ENCODE measurements at regions not wholly inside any gene's neighbourhood (a gene's known extent, or its start where the extent isn't known, plus 50 kb on each side); places are given as distances from the start of the nearest gene placed in this dataset.

DNA sequence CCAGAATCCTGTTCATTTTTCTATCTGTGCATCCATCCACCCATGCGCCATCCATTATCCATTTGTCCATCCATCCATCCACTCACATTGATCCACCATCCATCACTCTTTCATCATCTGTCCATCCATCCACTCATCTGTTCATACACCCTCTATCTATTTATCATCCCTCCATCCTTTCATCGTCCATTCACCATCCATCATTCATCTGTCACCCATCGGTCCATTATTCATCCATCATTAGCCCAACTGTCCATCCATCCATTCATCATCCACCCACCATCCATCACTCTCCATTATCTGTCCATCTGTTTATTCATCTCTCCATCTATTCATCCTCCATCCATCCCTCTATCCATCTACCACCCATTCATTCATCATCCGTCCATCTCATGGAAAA lies 125.7 kb upstream of the TMPRSS2 start:
- DNase-seq (ENCODE audit: low spot score), result no peak

DNA sequence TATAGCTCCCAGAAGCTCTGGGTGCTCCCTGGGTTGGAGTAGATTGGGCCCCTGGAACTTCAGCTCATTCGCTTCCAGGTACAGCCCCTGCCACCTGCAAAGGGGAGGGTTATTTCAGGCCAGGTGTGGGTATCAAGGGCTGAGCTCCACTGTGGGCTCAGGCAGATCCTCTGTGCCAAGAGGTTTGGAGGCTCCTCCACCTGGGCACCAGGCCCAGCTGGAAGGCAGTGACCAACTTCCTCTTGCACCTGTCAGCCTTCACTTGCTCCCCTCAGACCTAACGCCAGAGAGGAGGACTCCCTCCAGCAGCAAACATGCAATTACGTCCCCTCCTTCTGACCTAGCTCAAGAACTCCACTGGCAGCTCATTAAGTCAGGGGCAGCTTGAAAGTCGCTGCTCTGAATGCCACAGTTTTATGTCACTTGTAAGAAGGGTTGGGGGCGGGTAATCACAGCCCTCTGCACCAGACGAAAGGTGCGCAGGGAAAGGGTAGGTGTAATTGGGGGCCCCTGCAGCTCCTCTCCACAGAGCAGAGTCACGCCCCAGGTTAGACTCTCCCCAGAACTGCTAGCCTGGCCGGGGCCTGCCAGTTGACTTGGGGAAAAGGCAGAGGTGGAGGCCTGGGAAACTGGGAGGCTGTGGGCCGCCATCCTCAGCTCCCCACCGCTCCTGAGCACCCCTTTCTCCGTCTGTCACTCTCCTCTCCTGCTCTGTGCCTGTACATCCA lies 125.0 kb upstream of the TMPRSS2 start:
- peak; percentile 76 for DNase-seq (ENCODE audit: low spot score)

DNA sequence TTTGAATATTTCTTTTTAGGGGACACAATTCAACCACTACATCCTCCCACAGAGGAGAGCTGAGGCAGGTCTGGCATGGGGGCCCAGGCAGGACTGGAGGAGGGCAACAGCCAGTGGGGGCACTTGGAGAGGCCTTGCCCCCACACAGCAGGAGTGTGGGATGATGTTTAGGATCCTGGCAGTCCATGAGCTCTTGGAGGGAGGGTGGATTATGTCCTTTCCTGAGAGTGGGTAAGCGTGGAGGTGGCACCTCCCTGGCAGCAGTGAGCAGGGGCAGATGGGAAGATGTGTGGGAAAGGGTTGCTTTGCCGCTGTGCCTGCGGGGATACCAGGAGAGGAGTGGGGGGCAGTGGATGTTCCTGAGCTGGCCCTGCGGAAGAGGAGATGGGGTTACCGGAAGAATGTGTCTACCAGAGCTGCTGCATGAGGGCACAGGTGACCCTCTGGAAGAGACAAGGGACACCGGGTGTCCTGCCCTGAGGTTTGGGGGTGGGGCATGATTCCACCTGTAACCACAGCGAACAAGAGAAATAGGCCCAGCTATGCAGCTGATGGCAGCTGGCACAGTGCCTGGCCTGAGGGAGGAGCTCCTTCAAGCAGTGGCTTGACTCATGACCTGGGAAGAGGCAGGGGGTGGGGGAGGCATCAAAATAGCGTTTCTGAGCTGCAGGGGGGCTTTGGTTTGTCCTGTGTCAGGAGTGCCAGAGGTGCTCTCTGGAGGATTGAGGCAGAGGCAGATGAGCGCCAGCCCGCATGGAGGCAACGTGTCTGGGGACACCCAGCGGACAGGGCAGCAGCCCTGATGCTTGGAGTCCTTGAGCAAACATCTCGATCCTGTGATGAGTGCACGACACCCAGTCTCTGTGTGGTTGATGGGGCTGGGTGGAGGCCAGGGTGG lies 123.9 kb upstream of the TMPRSS2 start:
- peak; percentile 72 for DNase-seq (ENCODE audit: low spot score)

DNA sequence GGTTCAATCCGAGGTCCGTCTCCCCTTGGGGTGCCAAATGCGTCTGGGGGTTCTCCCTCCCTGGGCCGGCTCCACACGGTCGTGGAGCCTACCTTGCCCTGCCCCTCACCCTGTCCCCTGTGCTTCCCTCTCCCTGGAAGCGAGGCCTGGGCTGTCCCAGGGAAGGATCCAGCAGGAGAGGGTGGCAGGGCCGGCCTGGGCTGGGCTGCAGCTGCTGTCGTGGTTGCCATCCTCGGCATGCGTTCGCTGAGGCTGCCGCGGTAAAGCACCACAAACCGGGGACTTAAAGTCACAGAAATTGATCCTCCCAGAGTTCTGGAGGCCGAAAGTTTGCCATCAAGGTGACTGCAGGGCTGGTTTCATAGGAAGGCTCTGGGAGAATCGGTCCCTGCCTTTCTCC lies 123.0 kb upstream of the TMPRSS2 start:
- peak; percentile 57 for DNase-seq (ENCODE audit: low spot score)

DNA sequence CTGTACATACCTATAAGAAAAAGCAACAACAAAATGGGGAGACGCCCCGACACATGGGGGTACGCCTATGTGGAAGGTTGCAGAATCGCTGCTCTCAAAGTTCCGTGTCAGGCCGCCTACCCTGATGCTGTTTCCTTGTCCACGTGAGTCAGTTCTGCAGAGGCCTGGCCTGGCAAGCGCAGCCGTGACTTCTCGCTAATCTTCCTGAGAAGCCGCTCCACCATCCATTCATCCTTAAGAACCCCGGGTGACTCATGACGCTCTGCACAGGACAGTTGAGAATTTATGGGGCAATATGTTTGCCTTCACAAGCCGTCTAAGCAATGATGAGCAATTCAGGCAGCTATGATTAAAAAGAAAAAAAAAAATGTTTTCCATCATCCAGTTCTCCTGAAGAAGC lies 122.3 kb upstream of the TMPRSS2 start:
- DNase-seq (ENCODE audit: low spot score), result no peak

DNA sequence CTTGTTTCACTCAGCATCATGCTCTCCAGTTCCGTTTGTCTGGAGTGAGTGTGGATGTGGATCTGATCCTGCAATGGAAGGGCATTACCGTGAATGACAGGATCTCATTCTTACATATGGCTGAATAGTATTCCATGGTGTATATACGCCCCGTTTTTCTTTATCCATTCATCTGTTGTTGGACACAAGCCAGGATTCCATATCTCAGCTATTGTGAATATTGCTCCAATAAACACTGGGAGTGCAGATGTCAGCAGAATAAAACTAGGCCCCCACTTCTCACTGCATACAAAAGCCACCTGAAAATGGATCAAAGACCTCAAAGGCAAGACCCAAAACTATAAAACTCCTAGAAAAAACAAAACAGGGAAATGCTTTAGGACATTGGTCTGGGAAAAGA lies 120.3 kb upstream of the TMPRSS2 start:
- no peak for DNase-seq (ENCODE audit: low spot score)

DNA sequence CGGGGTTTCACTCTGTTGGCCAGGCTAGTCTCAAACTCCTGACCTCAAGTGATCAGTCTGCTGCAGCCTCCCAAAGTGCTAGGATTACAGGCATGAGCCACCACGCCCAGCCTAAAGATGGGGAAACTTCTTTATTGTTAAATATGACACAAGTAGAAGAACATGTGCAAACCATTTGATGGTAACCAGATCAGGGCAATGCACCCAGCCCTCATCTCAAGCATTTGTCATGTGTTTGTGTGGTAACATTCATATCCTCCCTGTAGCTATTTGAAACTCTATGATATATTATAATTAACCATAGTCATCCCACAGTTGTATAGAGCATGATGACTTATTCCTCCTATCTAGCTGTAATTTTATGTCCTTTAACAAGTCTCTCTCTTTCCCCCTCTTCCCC lies 119.5 kb upstream of the TMPRSS2 start:
- no peak for DNase-seq (ENCODE audit: low spot score)

DNA sequence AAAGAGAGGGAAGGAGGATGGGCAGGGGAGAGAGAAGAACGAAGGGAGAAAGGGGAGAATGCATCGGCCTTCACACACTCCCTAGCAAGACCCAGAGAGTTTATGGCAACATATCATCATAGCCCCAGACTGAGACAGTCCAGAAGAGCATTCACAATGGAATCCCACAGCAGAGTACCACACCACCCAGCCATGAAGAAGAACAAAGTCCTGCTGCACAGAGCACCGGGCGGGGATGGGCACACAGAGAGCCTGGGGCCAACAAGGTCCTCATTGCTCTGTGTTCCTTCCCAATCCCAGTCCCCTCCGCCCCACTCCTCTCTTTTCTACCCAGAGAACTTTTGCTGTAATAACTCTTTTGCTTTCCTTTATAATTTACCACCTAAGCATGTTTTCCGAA lies 118.1 kb upstream of the TMPRSS2 start:
- no peak for DNase-seq (ENCODE audit: low spot score)

DNA sequence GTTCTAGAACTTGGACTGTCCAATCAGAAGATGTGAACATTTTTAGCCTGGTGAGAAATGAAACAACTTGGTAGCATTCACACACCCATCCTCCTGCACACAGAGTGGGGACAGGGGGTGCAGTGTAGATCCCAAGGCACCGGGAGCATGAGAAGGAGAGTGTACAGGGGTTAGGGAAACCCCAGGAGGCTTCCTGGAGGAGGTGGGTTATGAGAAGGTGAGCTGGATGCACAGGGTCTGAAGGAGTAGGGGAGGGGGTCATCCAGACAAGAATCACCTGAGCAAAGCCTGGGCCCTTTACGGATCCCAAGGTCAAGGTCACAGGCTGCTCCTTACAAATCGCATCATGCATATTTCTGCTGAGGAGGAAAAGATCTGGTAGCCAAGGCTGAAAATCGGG lies 117.5 kb upstream of the TMPRSS2 start:
- no peak for DNase-seq (ENCODE audit: low spot score)

DNA sequence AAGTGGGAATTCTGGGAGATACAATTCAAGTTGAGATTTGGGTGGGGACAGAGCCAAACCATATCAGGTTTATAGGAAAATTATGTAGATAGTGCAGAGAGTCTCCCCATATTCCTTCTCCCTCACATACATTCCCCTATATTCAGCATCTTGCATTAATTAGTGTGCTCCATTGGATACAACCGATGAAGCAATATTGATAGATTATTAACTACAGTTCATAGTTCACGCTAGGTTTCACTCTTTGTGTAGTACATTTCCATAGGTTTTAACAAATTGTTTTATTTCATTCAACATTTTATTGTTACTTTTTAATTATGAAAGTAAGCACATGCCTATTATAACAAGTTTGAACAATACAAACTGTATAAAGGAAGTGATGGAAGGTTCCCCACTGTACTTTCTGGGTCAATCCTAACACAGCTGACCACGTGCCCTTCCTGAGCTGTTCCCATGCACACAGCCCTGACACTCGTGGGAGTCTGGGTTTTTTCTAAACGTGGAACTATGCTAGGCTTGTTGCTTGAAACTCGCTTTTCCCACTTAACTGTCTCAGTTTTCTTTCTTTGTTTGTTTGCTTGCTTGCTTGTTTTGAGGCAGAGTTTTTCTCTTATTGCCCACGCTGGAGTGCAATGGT lies 116.8 kb upstream of the TMPRSS2 start:
- DNase-seq (ENCODE audit: low spot score), result no peak

DNA sequence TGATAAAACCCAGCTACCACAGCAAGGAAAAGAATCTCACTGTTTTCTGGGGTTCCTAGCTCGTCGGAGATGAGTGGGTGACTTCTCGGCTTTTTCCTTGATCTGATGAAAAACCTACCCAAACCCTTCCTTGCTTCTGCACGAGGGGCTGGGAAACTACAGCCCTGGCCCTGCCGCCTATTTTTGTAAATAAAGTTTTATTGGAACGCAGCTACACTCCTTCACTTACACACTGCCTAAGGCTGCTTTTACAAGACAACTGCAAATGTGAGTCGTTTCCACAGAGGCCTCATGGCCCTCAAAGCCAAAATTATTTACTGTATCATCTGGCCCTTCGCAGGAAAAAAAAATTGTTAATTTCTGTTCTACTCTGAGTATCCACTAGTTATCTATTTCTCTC lies 116.0 kb upstream of the TMPRSS2 start:
- no peak for DNase-seq (ENCODE audit: low spot score)

DNA sequence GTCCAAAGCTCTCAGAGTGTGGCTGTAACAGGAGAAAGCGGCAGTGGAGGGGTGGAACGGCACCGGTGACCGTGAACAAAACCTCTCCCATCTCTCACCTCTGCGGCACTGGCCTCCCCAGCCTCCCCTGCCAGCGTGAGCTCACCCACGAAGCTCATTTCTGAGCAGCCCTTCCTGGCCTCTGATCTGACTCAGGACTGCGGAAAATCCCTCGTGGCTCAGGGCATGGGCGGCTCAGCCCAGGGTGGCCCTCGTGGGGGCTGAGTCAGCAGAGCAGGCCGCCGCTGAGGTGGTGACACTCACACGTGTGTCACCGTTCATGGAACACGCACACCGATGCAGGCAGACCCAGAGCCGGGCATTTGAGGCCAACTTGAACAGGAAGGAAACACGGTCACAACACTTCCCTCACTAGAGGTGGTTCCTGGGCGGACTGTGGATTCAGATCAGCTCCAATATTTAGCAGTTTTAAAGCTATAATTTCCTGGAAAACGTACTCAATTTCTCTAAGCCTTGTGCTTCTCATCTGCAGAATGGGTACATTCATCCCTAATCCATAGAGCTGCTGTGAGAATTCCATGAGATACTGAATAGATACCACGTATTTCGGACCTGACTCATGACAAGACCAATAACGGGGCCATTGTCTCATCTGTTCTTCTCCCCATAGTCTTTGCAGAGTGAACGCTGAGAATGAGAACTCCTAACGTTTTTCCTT lies 115.0 kb upstream of the TMPRSS2 start:
- no peak for DNase-seq (ENCODE audit: low spot score)

DNA sequence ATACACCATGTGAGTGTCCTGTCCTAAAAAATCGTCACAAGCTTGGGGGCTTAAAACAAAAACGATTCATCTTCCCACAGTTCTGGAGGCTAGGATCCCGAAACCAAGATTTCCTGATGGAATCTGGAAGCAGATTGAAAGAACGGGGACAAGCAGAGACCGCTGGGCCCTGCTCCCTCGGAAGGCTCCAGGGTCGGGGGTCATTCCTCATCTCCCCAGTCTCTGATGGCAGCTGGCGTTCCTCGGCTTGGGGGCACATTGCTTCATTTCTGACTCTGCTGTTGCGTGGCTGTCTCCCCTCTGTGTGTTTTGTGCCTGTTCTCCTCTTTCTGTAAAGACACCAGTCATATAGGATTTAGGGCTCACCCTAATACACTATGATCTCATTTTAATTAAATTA lies 114.2 kb upstream of the TMPRSS2 start:
- DNase-seq (ENCODE audit: low spot score), result no peak

DNA sequence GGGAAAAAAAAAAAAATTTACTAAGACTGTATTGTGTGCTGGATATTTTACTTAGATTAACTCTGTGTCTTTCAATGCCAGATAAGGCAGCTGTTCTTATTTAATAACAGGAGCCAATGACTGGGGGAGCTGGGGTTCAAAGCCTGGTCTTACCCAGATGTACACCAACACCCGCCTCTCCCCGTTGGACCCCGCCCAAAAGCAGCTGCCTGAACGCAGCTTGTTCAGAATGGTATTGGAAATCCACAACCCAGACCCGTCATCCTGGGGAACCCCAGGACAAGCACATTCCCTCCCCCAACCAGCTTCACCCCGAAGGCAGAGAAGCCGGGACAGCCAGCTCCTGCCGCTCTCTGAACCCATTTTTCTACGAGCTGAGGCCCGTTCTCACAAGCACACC lies 113.6 kb upstream of the TMPRSS2 start:
- DNase-seq (ENCODE audit: low spot score), result no peak

DNA sequence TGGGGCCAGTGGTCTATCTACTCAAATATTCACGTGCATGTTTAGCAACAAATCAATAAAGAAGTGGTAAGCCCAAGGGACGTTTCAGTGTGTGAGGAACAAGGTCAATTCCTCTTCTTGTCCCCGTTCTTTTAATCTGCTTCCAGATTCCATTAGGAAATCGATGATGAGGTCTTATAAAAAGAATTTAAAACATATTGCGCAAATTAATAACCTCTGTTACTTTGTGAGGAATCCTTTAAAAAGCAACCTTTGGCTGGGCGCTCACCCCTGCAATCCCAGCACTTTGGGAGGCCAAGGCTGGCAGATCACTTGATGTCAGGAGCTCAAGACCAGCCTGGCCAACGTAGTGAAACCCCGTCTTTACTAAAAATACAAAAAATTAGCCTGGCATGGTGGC lies 113.0 kb upstream of the TMPRSS2 start:
- DNase-seq (ENCODE audit: low spot score), result no peak

DNA sequence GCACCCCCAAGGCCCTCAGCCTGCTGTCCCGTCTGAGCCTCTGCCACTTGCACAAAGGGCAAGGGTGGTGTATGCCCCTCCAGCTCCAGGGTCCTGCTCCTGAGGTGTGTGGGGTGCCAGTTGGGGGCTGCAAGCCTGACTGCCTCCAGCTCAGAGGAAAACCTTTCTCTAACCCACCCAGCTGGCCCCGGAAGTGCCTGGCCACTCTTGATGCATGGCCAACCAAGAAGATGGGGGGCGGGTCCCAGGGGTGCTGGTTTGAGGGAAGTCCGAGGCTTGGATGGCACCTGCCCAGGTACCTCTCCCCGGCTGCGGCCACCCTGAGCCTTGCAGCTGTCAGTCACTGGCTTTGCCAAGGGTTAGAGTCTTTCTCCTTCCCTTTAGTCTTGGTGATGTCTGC lies 112.6 kb upstream of the TMPRSS2 start:
- no peak for DNase-seq (ENCODE audit: low spot score)

DNA sequence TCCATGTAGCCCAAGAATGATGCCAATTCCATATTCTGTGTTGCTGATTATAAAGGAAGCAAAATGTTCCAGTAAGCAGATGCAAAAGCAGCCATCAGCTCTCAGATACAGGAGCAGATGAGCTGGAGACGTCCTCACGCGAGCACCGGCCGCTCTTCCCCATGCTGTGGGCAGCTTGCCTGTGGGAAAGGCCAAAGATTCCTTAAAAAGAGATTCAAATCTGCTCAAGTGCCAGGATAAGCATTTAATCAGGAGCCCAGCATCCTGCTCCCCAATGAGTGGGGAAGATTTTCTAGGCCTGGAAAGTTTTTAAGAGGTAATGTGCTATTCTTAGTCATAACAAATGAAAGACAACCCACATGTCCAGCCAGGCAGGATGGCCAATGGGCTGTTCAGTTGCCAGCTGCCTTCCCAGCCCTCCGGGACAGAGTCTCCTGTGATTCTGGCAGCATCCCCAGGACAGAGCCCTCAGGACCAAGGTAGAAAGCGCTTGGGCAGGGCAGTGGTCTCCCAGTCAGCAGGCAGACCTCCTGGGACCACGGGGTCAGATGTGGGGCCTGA lies 108.2 kb upstream of the TMPRSS2 start:
- DNase-seq (ENCODE audit: low spot score), result no peak

DNA sequence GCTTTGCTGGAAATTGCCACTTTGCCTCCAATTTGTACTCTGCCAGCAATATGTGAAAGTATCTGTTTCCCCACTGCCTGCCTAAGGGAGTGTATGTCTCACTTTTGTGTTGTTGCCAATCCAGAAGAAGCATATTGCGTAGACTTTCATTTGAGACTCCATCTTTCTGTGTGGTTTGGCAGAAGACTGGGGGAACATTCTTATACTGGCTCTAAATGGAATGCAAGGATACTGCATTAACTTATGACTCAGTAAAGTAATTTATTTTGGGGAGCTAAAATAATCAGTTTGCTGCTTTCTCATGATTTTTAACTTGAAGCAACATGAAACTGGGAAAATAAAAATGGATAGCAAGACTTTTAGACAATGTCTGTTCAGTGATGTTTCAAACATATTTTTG lies 107.7 kb upstream of the TMPRSS2 start:
- DNase-seq (ENCODE audit: low spot score), result no peak

DNA sequence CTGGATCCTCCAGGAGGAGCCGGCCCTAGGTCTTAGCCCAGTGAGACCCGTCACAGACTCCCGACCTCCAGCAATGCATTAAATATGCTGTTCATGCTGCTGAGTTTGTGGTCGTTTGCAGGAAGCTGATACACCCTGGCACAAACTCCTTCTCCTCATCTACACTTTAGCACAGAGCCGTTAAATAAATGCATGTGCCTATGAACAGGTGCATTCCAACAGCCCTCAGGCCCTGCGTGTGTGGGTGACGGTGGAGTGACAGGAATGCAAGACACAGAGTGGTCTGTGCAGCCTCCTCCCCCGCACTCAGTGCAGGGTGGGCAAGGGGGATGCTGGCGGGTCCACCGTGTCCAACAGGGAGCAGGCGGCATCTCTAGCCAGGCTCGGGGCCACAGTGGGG lies 106.6 kb upstream of the TMPRSS2 start:
- DNase-seq (ENCODE audit: low spot score), result no peak

DNA sequence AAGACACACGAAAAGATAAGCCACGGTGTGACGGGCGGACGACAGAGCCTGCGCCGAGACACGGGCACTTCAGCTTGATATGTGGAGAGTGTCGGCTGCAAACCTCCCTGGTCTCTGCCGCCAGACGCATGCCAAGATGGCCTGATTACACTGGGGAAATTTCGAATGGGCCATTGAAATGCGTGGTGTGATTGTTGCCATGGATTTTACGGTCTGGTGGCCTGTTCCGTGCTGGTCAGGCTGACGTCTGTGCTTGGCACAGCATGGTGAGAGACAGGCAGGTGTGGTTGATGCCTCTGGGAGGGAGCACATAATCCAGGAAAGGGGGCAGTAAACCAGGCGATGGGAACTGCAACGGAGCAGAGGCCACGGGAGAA lies 105.6 kb upstream of the TMPRSS2 start:
- no peak for DNase-seq (ENCODE audit: low spot score)

All from mesenteric fat pad (tissue), 1 donor.